Neural progenitor cell (in vitro differentiated cells): ENCODE measurements at regions not wholly inside any gene's neighbourhood (a gene's known extent, or its start where the extent isn't known, plus 50 kb on each side); places are given as distances from the start of the nearest gene placed in this dataset.

Source experiments
- EZH2 ChIP-seq: fragments of 200-600 bp; sonication (generic); IDR thresholded peaks from 2 replicates; pipeline ENCODE4 v1.6.1; 2017; ENCODE audit warnings: antibody characterized with exemption, mild to moderate bottlenecking, moderate library complexity
- TF ChIP-seq, protein P1 (sequence below): fragments of 200-600 bp; sonication (generic); IDR thresholded peaks from 2 replicates; pipeline ENCODE4 v1.5.1; 2017; ENCODE audit warnings: antibody characterized with exemption, mild to moderate bottlenecking

- TF ChIP-seq, protein P1, sequence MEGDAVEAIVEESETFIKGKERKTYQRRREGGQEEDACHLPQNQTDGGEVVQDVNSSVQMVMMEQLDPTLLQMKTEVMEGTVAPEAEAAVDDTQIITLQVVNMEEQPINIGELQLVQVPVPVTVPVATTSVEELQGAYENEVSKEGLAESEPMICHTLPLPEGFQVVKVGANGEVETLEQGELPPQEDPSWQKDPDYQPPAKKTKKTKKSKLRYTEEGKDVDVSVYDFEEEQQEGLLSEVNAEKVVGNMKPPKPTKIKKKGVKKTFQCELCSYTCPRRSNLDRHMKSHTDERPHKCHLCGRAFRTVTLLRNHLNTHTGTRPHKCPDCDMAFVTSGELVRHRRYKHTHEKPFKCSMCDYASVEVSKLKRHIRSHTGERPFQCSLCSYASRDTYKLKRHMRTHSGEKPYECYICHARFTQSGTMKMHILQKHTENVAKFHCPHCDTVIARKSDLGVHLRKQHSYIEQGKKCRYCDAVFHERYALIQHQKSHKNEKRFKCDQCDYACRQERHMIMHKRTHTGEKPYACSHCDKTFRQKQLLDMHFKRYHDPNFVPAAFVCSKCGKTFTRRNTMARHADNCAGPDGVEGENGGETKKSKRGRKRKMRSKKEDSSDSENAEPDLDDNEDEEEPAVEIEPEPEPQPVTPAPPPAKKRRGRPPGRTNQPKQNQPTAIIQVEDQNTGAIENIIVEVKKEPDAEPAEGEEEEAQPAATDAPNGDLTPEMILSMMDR = no peak
- no peak for TF ChIP-seq EZH2
Observed at GRCh38 chr2:138333677-138334076, 167.9 kb upstream of the SPOPL start.
